ENCODE measurements at regions not wholly inside any gene's neighbourhood (a gene's known extent, or its start where the extent isn't known, plus 50 kb on each side); places are given as distances from the start of the nearest gene placed in this dataset.
A peak's percentile ranks its signal among the peaks of the same experiment; 100 is the strongest.

DNA sequence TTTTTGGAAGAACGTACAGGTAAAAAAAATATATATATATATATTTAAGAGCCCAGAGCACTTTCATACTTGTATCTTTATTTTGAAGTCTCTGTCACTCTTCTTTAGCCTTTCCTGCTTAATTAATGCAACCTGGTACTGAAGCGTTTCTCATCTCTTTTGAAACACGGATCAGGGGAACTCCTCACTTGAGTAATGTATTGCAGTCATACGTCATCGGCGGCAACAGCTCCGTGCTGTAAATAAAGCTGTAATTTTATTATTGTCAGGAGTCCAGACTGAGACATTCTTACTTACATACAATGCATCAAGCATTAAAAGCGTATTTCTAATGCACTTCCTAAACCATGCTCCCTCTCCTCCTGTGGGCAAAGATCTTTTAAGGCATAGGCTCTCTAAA, 514.7 kb downstream of the SOX11 start:
- DNase-seq (ENCODE audit: extremely low read depth in 1 of 11, low read depth in 9 of 11, low spot score in 4 of 11): no peak

GRCh38 chr2:6211236-6211635, 519.1 kb downstream of the SOX11 start:
- no peak for DNase-seq (ENCODE audit: extremely low read depth in 1 of 11, low read depth in 9 of 11, low spot score in 4 of 11)

- DNase-seq (ENCODE audit: extremely low read depth in 1 of 11, low read depth in 9 of 11, low spot score in 4 of 11): no peak
Measured at GRCh38 chr2:6212491-6212890, 520.3 kb downstream of the SOX11 start.

GRCh38 chr2:6213056-6213780, 521.0 kb downstream of the SOX11 start:
- DNase-seq (ENCODE audit: extremely low read depth in 1 of 11, low read depth in 9 of 11, low spot score in 4 of 11): no peak

GRCh38 chr2:6214471-6214870, 522.3 kb downstream of the SOX11 start:
- DNase-seq (ENCODE audit: extremely low read depth in 1 of 11, low read depth in 9 of 11, low spot score in 4 of 11): no peak

DNA sequence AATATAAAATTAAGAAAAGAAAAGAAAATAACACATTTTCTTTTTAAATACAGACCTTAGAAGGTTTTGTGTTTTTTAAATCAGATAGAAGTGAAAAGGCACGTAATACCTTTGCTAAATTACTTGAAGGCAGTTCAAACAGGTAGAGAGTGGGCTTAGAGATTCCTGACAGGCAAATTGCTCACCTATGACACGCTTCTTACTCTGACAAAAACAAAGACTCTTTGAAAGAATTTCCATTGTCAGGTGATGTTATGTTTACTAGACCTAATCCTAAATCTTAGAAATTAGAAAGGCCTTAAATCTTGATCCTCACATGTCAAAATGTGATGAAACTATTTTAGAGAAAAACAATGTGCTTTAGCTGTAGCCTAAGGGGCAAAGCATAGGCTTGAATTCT, 522.9 kb downstream of the SOX11 start:
- no peak for DNase-seq (ENCODE audit: extremely low read depth in 1 of 11, low read depth in 9 of 11, low spot score in 4 of 11)

GRCh38 chr2:6216234-6216633, 524.0 kb downstream of the SOX11 start:
- DNase-seq (ENCODE audit: extremely low read depth in 1 of 11, low read depth in 9 of 11, low spot score in 4 of 11): no peak

DNA sequence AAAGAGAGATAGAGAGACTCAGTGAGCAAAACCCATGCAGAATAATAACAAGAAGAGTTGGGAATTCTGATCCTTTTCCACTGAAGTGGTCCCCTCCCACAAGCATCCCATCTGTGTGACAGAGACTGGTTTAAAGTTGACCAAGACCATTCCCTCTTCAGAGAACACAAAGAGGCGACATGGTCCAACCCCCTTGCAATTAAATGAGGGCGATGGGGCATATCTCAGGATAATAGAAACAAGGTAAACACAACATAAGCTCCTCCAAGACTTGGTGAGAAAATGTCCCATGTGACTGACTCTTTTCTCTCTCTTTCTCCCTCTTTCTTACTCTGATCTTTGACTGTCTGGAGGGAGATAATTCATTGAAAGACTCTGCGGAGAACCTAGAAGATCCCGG, 526.7 kb downstream of the SOX11 start:
- DNase-seq (ENCODE audit: extremely low read depth in 1 of 11, low read depth in 9 of 11, low spot score in 4 of 11): no peak

GRCh38 chr2:6219906-6220305, 527.7 kb downstream of the SOX11 start:
- DNase-seq (ENCODE audit: extremely low read depth in 1 of 11, low read depth in 9 of 11, low spot score in 4 of 11): no peak

- DNase-seq (ENCODE audit: extremely low read depth in 1 of 11, low read depth in 9 of 11, low spot score in 4 of 11): no peak
Measured at GRCh38 chr2:6222296-6222695, 530.1 kb downstream of the SOX11 start.

DNA sequence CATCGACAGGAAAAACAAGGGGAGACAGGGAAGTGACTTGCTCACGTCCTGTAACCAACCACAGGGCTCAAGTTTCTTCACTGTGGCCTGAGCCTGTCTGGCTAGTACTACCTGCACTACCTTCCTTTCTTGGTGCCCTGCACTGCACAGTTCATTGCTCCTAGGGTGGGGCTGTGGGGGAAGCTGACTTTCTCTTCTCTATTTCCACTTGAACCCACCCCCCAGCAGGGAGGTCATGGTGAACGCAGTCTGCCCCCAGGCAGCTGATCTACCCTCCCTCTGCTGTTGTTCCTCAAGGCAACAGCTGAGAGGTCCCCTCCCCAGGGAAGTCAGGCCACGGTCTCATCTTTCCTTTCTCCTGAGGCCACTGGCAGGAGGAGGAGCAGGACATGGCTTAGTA, 532.1 kb downstream of the SOX11 start:
- peak in 3 of 11 donors; percentile 28 to 47 (median 33) for DNase-seq (ENCODE audit: extremely low read depth in 1 of 11, low read depth in 9 of 11, low spot score in 4 of 11)

DNA sequence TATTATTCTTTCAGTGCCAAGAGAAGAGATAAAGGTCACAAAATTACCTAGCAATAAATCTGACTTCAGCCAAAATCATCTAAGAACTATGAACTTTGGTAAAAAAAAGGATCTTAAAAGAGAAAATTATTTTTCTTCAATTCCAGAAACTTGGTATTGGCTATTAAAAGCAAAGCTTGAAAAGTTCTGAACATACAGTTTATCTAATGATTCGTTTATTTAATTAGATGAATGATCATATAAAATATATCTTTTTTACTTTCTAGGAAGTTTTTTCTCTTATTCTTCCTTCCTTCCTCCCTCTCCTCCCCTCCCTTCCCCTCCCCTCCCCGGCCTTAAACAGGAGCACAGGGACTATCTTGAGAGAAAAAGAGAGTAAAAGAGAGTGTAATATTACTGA, 536.1 kb downstream of the SOX11 start:
- no peak for DNase-seq (ENCODE audit: extremely low read depth in 1 of 11, low read depth in 9 of 11, low spot score in 4 of 11)

- DNase-seq (ENCODE audit: extremely low read depth in 1 of 11, low read depth in 9 of 11, low spot score in 4 of 11): no peak
Measured at GRCh38 chr2:6231166-6231565, 539.0 kb downstream of the SOX11 start.

DNA sequence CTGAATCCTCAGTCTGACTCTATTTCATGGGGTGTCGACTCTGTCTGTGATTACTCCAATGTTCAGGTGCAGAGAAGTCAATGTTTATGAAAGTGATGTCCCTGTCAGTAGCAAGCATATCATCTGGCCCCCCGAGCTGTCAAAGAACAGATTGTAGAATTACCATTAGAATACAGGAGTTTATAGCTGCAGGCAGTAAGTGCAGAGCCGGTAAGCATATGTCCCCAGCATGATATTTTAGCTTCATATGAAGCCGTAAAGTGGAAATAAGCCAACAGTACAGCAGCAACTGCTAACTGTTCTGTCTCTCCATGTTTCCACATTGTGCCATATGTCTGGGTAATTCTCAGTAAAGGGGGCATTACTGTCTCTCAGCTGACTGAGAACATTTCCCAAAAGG, 541.8 kb downstream of the SOX11 start:
- DNase-seq (ENCODE audit: extremely low read depth in 1 of 11, low read depth in 9 of 11, low spot score in 4 of 11): no peak

DNA sequence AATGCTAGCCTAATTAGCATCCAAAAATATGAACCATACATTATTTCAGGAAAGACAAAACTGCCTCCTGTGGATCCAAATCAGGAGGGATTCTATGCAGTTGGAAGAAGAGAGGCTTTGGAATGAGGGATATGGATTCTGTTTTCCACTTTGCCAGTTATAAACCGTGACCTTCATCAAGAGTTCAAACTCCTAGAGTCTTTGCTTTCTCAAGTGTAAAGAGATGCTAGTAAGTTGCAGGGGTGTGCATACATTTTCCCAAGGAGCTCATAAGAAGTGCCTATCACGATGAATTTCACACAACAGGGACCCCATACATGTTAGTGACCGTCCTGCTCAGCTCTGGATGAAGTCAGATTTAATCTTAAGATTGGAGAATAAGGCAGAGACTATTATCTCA, 542.5 kb downstream of the SOX11 start:
- DNase-seq (ENCODE audit: extremely low read depth in 1 of 11, low read depth in 9 of 11, low spot score in 4 of 11): no peak

- no peak for DNase-seq (ENCODE audit: extremely low read depth in 1 of 11, low read depth in 9 of 11, low spot score in 4 of 11)
Measured at GRCh38 chr2:6236317-6236716, 544.1 kb downstream of the SOX11 start.

DNA sequence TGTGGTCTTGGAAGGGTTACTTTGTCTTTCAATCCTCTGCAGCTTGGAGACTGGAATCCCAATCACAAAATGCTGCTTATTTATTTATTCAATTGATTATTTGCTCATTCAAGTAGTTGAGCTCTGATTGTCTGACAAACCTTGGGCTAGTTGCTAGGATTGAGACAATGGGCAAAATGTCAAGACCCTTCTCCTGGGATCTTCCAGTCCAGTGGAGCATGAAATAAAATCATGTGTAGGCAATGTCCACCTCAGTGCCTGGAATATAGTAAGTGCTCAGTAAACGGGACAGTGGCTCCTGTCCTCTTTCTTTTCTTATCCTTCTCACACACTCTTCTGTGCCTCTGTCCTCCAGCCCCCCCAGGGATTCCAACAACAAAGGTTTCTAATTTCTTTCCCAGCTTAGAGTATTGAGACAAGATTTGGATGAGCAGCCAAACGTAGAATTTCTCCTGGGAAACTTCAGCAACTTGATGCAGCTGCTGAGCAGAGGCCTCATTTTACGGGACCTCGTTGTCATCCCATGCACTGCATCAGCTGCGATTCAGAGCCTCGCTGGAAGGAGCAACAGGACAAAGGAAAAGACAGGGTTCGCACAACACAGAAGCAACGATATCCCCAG, 545.0 kb downstream of the SOX11 start:
- DNase-seq (ENCODE audit: extremely low read depth in 1 of 11, low read depth in 9 of 11, low spot score in 4 of 11): peak in 6 of 11 donors; percentile 25 to 64 (median 44)

- no peak for DNase-seq (ENCODE audit: extremely low read depth in 1 of 11, low read depth in 9 of 11, low spot score in 4 of 11)
Measured at GRCh38 chr2:6249557-6249956, 557.4 kb downstream of the SOX11 start.

- no peak for DNase-seq (ENCODE audit: extremely low read depth in 1 of 11, low read depth in 9 of 11, low spot score in 4 of 11)
Measured at GRCh38 chr2:6254441-6254840, 562.3 kb downstream of the SOX11 start.

DNA sequence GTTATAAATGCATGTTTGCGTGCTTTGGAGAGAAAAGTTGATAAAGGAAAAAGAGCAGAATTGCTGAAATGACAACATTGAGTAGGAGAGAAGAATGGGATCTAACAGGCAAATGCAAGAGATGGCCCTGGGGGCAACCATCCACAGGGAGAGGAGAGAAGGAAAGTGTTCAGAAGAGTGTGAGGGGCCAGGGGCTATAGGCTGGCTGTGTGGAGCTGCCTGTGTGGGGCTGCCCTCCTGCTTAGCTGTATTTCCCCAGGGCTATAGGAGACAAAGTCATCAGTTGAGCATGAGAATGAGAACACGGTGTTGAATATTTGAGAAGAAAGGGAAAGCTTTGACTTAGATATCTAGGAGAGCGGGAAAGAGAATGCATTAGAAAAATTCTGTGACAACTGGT, 572.0 kb downstream of the SOX11 start:
- no peak for DNase-seq (ENCODE audit: extremely low read depth in 1 of 11, low read depth in 9 of 11, low spot score in 4 of 11)

DNA sequence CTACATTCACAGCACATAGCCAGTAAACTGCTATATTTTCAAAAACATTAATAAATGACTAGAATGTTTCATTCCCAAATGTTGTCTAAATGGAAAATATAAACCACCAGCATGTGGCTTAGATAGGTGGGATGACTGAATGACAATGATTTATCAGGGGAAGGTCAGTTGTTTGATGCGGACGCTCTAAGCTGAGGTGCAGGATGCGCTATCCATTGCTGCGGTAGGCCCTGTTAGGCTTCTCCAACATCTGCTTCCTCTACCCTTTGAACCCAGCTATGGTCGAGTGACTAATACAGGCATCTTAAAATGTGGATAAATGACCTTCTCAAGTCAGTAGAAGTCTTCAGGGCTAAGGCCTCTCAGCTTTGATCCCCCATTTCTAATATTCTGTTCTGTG, 584.2 kb downstream of the CMPK2 start:
- no peak for DNase-seq (ENCODE audit: extremely low read depth in 1 of 11, low read depth in 9 of 11, low spot score in 4 of 11)
